ENCODE measurements at regions not wholly inside any gene's neighbourhood (a gene's known extent, or its start where the extent isn't known, plus 50 kb on each side); places are given as distances from the start of the nearest gene placed in this dataset.

GRCh38 chr1:43065191-43065590 lies 106.5 kb upstream of the SLC2A1 start:
- DNase-seq = no peak

GRCh38 chr1:43063394-43064219 lies 104.9 kb upstream of the SLC2A1 start:
- no peak for DNase-seq

DNA sequence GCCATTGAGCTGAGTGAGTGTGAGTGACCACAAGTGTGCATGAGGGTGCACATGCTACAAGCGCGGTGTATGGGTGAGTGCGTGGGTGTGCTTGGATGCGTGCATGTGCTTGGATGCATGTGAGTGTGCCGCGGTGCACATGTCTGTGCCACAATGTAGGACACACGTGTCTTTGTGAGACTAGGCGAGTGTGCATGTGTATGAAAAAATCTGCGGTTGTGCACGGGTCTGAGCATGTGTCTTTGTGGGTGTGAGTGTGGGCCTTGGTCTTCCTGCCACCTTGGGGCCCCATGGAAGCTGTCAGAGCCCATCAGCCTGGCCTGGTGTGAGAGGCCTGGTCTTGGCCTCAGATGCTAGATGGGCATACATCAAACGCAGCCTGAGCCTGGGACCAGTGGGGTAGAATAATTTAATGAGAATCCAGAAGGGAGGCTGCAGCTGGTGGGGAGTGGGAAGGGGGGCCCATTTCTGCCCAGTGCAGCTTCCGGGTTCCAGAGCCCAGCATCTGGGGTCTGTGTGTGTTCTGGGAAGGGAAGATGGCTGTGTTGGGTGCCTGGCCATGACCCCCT lies 103.9 kb upstream of the SLC2A1 start:
- no peak for DNase-seq

- DNase-seq = no peak
These were observed 103.1 kb upstream of the SLC2A1 start for GRCh38 chr1:43061757-43062156.

- DNase-seq = no peak
These were observed 101.2 kb upstream of the SLC2A1 start for GRCh38 chr1:43059640-43060574.

DNA sequence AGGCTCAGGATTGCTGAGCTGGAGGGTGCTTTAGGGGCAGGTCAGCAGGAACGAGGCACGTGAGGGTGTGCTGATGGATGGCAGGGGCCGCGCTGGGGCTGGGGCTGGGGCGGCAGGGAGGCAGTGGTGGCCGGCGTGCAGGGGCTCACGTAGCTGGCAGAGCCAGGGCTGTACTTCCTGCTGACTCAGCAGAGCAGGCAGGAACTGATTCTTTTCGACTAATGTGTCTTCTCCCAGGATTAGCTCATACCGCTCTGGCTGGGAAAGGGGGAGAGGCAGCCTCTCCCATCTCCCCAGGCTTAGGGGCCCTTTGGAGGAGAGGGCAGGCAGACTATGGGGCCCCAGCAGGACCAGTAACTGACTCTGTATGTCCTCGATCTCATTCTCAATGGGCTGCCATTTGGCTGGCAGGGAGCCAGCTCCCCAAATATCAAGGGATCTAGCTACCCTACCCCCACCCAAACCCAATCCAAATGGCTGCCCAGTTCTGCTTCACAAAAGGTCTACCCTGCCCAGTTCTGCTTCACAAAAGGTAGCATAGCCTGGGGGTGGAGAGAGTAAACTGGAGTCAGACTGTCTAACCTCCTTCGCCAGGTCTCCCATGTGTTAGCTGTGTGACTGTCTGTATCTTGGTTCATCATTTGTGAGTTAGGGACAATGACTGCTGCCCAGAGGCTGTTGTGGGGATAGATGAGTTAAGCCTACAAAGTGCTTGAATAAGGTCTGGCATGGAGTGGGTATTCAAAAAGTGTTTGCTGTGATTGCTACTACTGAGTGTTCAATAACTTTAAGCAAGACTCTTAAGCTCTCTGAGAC lies 100.1 kb upstream of the SLC2A1 start:
- DNase-seq = peak; percentile 80

- DNase-seq = no peak
These were observed 99.4 kb upstream of the SLC2A1 start for GRCh38 chr1:43058056-43058455.

DNA sequence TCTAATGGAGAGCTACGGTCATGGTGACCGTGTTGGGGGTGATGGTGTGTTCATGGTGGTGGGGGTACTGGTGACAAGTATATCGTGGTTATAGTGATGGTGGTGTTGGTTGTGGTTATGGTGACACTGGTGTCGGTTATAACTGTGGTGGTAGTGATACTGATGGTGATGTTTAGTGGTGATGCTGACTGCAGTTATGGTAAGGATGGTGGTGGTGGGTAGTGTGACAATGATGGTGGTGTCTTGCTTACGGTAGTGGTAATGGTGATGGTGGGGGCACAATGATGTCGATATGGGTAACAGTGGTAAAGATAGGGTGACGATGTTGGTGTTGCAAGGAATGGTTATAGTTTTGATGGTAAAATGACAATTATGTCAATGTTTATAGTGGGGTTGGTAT lies 98.9 kb upstream of the SLC2A1 start:
- no peak for DNase-seq

DNA sequence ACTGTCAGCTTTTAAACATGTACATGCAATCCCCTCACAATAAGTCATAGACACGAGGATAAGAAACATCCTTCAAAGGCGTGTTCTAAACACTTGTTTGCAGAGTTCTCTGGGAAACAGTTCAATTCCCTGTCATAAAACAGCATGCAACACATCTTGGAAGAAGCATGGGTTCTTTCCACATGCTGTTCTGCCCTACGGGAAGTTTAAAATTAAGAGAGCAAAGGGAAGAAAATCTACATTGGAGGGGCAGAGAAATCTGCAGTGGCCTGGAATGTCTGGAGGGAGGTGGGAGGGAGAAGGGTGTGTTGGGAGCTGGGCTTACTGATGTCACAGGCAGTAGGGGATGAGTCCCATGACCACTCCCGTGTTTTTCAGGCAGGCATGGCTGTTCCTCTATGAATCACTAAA lies 98.3 kb upstream of the SLC2A1 start:
- DNase-seq = no peak

- DNase-seq = no peak
These were observed 97.8 kb upstream of the SLC2A1 start for GRCh38 chr1:43056460-43056859.

- no peak for DNase-seq
These were observed 96.3 kb upstream of the SLC2A1 start for GRCh38 chr1:43054961-43055360.

DNA sequence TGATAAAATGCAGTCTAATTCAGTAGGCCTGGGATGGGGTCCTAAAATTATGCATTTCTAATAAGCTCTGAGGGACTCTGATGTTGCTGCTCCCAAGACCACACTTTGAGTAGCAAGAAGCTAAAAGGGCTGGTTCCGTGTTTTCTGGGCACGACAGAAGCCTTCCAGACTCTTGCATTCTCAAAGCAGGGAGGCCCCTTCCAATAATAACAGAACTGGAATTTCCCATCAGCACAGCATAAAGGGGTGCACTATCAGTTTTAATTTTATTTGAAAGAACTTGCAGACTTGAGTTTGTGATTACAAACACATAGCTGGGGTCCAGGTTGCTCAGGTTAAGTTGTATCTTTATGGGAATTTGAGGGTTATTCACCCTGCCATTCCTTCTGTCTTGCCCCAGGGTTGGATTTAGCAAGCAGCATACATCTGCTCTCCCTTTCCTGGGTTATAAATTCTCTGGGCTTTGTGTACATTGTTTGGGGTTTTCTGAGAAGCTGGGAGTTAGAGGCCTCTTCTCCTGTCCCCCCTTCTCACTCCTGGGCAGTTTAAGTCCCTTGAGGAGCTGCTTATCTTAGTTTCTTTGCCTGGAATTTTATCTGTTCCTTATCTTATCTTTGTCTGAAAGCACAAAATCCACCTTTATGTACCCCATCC lies 94.2 kb upstream of the SLC2A1 start:
- no peak for DNase-seq

- no peak for DNase-seq
These were observed 93.7 kb upstream of the SLC2A1 start for GRCh38 chr1:43052322-43052721.

DNA sequence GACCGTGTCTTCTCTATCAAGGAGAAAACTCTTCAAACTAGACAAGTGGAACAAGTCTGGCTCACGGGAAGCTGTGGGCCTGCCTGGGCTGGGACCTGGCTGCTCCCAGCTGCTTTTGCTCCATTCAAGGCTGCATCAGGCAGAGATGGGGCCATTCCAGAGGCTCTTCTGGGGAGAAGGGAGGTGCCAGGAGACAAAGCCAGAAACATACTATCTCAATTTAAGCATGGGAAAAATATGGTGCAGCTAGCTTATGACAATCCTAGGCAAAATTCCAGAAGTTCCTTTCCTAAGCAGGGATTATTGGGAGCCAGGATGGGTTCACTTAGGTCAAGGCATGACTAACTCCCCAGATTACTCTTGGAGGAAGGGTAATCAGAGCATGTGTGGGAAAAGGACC lies 90.8 kb upstream of the SLC2A1 start:
- DNase-seq = no peak

GRCh38 chr1:43048601-43049011 lies 89.9 kb upstream of the SLC2A1 start:
- no peak for DNase-seq

DNA sequence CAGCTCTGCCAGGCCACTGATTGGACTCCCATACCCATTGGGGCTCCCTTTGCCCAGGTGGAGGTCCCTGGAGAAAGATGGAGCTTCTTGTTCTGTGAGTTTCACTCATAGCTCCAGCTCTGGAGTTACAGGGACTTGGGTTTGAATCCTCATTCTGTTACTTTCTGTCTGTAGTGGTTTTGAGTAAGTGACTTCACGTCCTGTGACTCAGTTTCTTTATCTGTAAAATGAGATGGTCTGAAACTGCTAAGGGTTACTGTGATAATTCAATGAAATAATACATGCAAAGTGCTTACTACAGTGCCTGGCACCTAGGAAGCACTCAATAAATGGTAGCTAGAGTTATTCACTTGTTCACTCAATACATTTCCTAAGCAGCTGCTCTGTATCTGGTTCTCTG lies 88.5 kb upstream of the SLC2A1 start:
- DNase-seq = no peak

DNA sequence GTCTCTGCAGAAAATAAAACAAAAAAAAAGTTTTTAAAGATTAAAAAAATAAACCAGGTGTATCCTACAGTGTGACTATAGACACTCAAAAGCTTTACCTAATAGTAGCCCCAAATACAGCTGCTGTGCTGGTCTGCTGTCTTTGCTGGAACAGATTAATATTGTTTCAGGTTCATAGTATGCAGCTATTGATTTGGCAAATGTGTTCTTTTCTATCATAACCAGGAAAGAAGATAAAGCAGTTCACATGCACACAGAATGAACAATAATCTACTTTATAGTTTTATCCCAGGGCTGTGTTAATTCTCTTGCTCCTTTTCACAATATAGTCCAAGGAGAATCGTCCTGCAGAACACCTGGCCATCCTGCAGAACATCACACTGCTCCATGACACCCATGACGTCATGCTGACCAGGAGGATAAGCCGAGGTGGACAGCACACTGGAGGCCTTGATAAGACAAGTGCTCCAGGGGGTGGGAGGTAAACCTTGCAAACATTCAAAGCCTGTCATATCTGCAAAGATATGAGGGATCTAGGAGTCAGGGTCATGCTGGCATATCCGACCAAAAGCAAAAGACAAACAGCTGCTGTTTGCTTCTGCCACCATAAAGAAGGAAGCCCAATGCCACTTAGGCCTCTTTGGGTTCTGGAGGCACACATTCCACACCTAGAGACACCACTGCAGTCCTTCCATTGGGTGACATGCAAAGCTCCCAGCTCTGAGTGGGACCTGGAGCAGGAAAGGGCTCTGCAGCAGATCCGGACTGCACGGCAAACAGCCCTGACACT lies 86.1 kb upstream of the SLC2A1 start:
- DNase-seq = no peak

GRCh38 chr1:43043695-43044094 lies 85.0 kb upstream of the SLC2A1 start:
- no peak for DNase-seq

GRCh38 chr1:43042773-43043457 lies 84.2 kb upstream of the SLC2A1 start:
- no peak for DNase-seq

- no peak for DNase-seq
These were observed 83.5 kb upstream of the SLC2A1 start for GRCh38 chr1:43042127-43042526.

GRCh38 chr1:43041591-43041990 lies 82.9 kb upstream of the SLC2A1 start:
- DNase-seq = no peak
